ENCODE measurements at regions not wholly inside any gene's neighbourhood (a gene's known extent, or its start where the extent isn't known, plus 50 kb on each side); places are given as distances from the start of the nearest gene placed in this dataset.
"Not testable (repeated sequence)": the region's sequence is repeated elsewhere in the genome, so short reads cannot be mapped to it uniquely, and the experiment has no call there.

DNA sequence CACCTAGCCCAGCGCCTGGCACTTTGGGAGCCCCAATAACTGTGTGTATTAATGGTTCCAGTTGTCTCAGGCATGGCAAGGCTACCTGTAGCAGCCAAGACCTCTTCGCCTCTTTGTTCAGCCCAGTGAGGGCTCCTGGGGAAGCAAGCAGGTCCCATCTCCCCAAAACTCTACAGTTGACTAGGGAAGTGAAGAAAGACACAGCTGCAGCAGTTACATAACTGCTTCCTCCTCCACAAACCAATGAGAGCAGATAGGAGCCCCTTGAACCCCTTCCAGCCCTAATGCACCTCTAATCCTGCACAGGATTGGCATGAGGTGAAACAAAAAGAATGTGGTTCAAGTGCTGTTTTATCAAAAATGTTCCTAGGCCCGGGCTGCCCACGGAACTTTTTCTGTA lies 100.5 kb downstream of the SYF2 start:
- DNase-seq = peak; percentile 81 to 84

DNA sequence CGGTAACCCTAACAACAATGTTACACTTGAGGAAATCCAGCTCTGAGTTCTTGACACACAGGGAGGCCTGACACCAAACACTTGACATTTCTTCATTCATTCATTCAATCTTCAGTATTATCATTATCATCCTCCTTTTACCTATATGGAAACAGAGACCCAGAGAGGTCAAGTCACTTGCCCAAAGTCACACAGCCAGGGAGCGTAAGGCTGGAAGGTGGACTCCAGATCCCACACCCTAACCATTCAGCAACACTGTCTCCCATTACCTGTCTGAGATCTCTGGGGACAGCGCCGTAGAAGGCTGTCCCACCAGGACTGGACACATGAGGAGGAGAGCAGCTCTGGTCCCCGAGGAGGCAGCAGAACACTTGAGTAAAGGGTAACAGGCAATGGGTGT lies 101.4 kb downstream of the SYF2 start:
- DNase-seq = no peak

GRCh38 chr1:25129380-25129779 lies 102.9 kb downstream of the SYF2 start:
- DNase-seq = no peak

DNA sequence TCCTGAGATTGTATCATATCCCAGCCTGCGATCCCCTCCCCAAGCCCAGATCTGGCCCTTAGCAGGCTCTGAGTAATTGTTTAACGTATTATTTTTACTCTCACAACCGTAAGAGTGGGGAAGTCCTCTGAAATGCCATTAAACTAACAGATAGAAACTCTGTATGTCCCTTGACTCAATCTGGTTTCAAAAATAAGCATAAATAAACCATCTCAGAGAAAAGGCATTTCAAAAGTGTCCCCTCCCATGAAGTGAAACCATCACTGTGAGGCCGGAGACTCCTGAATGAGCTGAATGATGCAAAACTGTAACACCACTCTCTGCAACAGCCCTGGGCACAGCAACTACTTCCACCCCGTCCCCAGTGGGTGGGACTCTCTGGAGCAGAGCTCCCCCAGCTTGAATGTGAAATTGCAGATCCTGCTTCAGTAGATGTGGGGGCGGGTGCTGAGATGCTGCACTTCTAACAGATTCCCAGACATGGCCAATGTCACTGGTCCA lies 104.1 kb downstream of the SYF2 start:
- DNase-seq = no peak

- no peak for DNase-seq
These were observed 105.7 kb downstream of the SYF2 start for GRCh38 chr1:25126562-25126961.

DNA sequence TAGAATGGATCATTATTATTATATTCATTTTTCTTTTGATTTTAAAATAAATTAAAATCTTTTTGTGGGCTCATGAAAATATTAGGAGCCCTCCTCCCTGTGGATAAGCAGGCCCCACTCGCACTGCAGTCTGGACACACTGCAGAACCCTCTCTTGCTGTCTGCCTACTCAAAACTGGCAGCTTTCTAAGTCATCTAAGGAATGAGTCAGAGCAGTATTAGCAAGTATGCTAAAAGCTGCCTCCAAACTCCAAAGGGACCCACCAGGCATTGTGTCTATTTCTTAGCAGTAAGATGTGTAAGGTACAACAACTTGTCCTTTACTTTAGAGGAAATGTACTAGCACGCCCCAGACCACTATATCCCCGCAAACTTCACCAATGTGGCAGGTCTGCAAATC lies 108.8 kb downstream of the SYF2 start:
- DNase-seq = no peak

DNA sequence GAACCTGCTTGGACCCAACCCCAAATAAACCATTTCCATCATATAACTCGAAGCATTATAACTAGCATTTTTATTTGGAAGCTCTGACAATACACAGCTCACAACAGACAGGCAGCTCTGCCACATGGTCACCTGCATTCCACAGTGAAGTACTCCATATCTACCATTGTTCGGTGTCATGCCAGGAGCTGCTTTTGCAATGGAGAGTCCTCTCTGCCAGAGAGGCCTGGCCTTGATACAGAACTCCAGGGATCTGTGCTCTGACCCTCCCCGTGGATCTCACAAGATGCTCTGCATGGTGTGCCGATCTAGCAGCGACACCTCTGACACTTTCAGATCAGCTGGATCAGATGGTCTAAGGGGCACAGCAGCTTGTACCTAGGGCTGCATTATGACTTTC lies 109.6 kb downstream of the SYF2 start:
- no peak for DNase-seq

GRCh38 chr1:25120281-25120680 lies 112.0 kb downstream of the SYF2 start:
- peak; percentile 36 to 62 for DNase-seq

GRCh38 chr1:25118546-25118945 lies 113.8 kb downstream of the SYF2 start:
- no peak for DNase-seq

- DNase-seq = no peak
These were observed 115.0 kb downstream of the SYF2 start for GRCh38 chr1:25117233-25117823.

DNA sequence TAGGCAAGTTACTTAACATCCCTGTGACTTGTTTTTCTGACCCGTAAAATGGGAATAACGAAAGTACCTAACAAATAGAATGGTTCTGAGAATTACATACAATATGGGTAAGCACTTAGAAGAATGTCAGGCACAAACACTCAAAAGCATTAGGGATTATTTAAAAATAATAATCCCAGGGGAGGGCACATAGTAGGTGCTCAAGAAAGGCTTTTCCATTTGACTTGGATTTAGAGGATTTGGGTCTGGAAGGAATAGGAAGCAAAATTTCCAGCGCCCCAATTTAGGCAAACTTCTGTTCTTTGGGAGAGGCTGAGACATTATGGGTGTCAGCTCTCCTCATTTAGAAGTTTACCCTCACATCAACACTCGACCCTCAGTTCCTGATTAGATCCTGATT lies 115.5 kb downstream of the SYF2 start:
- DNase-seq = no peak

GRCh38 chr1:25116117-25116516 lies 116.2 kb downstream of the SYF2 start:
- DNase-seq = not testable (repeated sequence)

GRCh38 chr1:25113731-25114130 lies 118.6 kb downstream of the SYF2 start:
- no peak for DNase-seq

DNA sequence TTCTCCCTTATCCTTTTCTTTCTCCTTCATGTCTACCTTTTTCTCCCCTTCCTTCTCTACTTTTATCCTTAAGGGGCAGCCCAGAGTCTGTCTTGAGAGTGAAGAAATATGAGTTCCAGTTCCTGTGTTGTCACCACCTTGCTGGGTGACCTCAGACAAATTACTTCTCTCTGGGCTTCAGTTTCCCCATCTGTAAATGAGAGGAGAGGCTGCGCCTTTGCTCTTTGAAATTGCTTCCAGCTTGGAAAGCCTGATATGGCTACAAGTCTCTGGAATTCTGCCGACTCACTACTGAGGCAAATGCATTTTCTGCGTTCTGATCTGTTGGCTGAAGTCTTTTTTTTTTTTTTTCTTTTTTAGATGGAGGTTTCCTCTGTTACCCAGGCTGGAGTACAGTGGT lies 119.2 kb downstream of the SYF2 start:
- no peak for DNase-seq

DNA sequence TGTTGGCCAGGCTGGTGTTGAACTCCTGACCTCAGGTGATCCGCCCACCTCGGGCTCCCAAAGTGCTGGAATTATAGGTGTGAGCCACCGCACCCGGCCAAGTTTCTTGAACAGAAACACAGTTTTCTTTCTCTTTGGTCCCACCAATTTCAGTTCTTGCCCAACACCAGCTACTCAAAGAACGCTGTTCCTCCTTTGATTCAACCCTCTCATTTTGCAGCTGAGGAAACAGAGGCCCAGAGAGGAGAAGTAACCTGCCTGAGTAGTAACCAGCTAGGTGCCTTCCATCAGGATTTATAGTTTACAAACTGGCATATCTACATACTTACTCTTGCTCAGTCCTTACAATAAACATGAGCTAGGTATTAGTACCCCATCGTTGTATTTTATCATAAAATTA lies 119.9 kb downstream of the SYF2 start:
- no peak for DNase-seq

DNA sequence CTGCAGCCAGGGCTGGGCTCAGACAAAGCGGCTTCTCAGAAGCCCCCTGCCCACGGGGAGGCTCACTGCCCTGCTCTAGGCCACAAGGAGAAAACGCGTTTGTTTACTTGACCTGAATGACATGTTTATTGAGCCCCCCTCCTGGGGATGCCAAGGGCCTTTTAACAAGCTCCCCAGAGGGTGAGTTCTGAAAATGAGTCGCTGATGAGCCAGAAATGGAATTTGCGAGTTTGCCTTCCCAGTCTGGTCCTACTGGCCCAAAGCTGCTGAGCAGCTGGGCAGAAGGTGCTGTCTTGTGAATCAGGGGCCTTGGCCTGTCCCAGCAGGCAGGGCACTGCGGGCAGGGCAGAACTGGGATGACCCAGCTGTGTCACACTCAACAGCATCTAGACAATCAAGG lies 120.6 kb downstream of the SYF2 start:
- no peak for DNase-seq

DNA sequence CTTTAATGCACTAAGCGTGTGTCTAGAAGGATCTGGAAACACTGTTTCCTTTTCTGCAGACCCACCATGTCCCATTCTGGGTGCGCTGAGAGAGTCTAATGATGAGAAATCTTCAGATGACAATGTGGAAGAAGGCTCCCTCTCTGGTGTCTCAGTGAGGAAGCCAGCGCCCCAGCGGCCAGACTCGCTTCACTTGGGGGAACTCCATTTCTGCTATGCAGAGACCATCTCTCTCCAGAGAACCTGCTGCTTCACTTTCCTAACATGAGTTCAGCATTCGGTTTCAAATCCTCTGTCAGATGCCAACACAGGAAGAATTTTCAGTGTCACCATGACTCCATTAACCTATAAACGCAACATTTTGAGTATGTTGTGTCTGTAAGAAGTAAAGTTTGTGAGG lies 121.8 kb downstream of the SYF2 start:
- no peak for DNase-seq

GRCh38 chr1:25110036-25110435 lies 122.3 kb downstream of the SYF2 start:
- DNase-seq = no peak

DNA sequence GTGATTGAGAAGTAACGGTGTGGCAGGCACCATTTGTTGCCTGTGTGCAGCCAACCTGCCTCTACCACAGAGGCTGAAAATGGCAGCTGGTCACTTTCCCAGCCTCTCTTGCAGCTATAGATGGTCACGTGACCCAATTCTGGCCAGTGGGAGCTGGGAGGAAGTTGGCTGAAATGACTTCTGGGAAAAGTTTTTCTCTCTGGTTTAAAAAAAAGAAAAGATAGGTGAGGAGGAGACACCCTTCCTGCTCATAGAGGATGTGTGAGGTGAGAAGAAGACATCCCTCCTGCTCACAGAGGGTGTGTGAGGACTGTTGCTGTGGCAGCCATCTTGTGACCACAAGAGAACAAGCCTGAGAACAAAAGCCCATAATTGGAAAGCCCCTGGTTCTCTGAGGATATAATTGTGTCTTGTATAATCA lies 122.8 kb downstream of the SYF2 start:
- no peak for DNase-seq

GRCh38 chr1:25107643-25108010 lies 124.7 kb downstream of the SYF2 start:
- no peak for DNase-seq

GRCh38 chr1:25106976-25107642 lies 125.2 kb downstream of the SYF2 start:
- no peak for DNase-seq

- no peak for DNase-seq
These were observed 126.0 kb downstream of the SYF2 start for GRCh38 chr1:25106352-25106751.

DNA sequence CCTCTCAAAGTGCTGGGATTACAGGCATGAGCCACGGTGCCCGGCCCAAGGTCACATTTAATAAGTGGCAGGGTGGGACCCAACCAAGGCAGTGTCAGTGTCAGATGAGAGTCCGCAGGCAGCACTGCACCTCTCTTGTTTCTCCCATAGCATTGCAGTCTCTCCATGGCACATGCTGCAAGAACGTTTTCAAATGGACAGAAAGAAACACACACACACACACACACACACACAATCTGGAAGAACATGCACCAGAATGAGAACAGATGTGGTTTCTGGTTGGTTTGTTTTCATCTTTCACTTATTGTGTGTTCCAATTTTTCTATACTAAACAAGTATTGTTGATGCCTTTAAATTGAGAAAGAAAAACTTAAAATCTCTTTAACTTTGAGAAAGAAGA lies 126.5 kb downstream of the SYF2 start:
- no peak for DNase-seq

- DNase-seq = no peak
These were observed 127.3 kb downstream of the SYF2 start for GRCh38 chr1:25104932-25105561.

Data from Kasumi-1 (cell line).